GM21786 (cell line): ENCODE measurements at regions not wholly inside any gene's neighbourhood (a gene's known extent, or its start where the extent isn't known, plus 50 kb on each side); places are given as distances from the start of the nearest gene placed in this dataset.

ENCODE experiments used
- ATAC-seq: cut with Tn5 transposase; IDR thresholded peaks from one replicate; pipeline ENCODE4 v1.9.1; 2021; ENCODE audit not compliant: unreplicated experiment

- no peak for ATAC-seq
These were observed 419.4 kb downstream of the CENPC start for GRCh38 chr4:67125636-67126514.

GRCh38 chr4:67124716-67125115, 420.6 kb downstream of the CENPC start:
- ATAC-seq = no peak

GRCh38 chr4:67122029-67122428, 423.3 kb downstream of the CENPC start:
- ATAC-seq = no peak

- no peak for ATAC-seq
These were observed 424.9 kb downstream of the CENPC start for GRCh38 chr4:67120369-67120768.

- ATAC-seq = no peak
These were observed 436.0 kb downstream of the CENPC start for GRCh38 chr4:67109276-67109675.

GRCh38 chr4:67106861-67107460, 438.3 kb downstream of the CENPC start:
- ATAC-seq = no peak

GRCh38 chr4:67104145-67104544, 441.2 kb downstream of the CENPC start:
- no peak for ATAC-seq

GRCh38 chr4:67103001-67103747, 442.1 kb downstream of the CENPC start:
- no peak for ATAC-seq

GRCh38 chr4:67101612-67102011, 443.7 kb downstream of the CENPC start:
- no peak for ATAC-seq

- ATAC-seq = no peak
These were observed 453.0 kb downstream of the CENPC start for GRCh38 chr4:67092351-67092750.

GRCh38 chr4:67091673-67092072, 453.6 kb downstream of the CENPC start:
- no peak for ATAC-seq

GRCh38 chr4:67087897-67088296, 457.4 kb downstream of the CENPC start:
- ATAC-seq = peak; percentile 93

GRCh38 chr4:67084783-67085182, 460.5 kb downstream of the CENPC start:
- ATAC-seq = no peak

- ATAC-seq = no peak
These were observed 461.8 kb downstream of the CENPC start for GRCh38 chr4:67083496-67083895.

- no peak for ATAC-seq
These were observed 462.6 kb downstream of the CENPC start for GRCh38 chr4:67082746-67083145.

- no peak for ATAC-seq
These were observed 465.2 kb downstream of the CENPC start for GRCh38 chr4:67080046-67080557.

GRCh38 chr4:67071641-67072040, 473.7 kb downstream of the CENPC start:
- ATAC-seq = no peak

- ATAC-seq = no peak
These were observed 490.0 kb downstream of the CENPC start for GRCh38 chr4:67055319-67055718.

- no peak for ATAC-seq
These were observed 490.4 kb downstream of the CENPC start for GRCh38 chr4:67054896-67055295.

GRCh38 chr4:67052814-67053675, 492.3 kb downstream of the CENPC start:
- no peak for ATAC-seq
